Caco-2 (cell line): ENCODE measurements at regions not wholly inside any gene's neighbourhood (a gene's known extent, or its start where the extent isn't known, plus 50 kb on each side); places are given as distances from the start of the nearest gene placed in this dataset.

Experiments used
- BruUV-seq: library from RNA; stranded (reverse); fragments of 400-500 nt; replicated peaks from 2 replicates; lab custom pipeline; 2021; lab: Mats Ljungman, UMichigan
- CTCF ChIA-PET: fragments of 300-600 bp; sonication (Branson Sonifier 250); formaldehyde crosslinking; loops from one replicate; lab custom pipeline; 2022; ENCODE audit warnings: antibody characterized with exemption; lab: Charles Lee
- POLR2A ChIA-PET: fragments of 300-600 bp; sonication (Branson Sonifier 250); formaldehyde crosslinking; loops from one replicate; lab custom pipeline; 2022; ENCODE audit warnings: antibody characterized with exemption; lab: Charles Lee
- DNase-seq, 2 experiments: peaks; one replicate each; pipeline versions ENCODE4 v3.0.0 to v3.0.0-alpha.2; 2020 to 2022
- H3K27me3 ChIP-seq: replicated peaks from 2 replicates; pipeline ENCODE4 v1.6.0; 2011; ENCODE audit warnings: low read length; ENCODE audit not compliant: control insufficient read depth, insufficient read depth
- H3K36me3 ChIP-seq: 2 replicates; pipeline ENCODE4 v1.5.1; 2011; ENCODE audit warnings: low read length; ENCODE audit not compliant: control insufficient read depth, insufficient read depth
- H3K4me1 ChIP-seq: fragments of 250-450 bp; sonication (Bioruptor Pico); 2 replicates; pipeline ENCODE4 v1.5.1; 2020; ENCODE audit warnings: mild to moderate bottlenecking
- H3K4me3 ChIP-seq: 2 replicates; pipeline ENCODE4 v1.5.1; 2011; ENCODE audit warnings: low read depth, mild to moderate bottlenecking, control low read depth, low read length
- H3K9me3 ChIP-seq: fragments of 250-450 bp; sonication (Bioruptor Pico); 2 replicates; pipeline ENCODE4 v1.5.1; 2020; ENCODE audit warnings: mild to moderate bottlenecking, moderate library complexity
- H3K27ac Mint-ChIP-seq: one replicate; pipeline ENCODE4 v1.8.0; 2022; ENCODE audit warnings: mixed read lengths; ENCODE audit not compliant: unreplicated experiment
- H3K27me3 Mint-ChIP-seq: one replicate; pipeline ENCODE4 v1.8.0; 2022; ENCODE audit warnings: mixed read lengths; ENCODE audit not compliant: insufficient read depth, unreplicated experiment
- H3K36me3 Mint-ChIP-seq: one replicate; pipeline ENCODE4 v1.8.0; 2022; ENCODE audit warnings: mild to moderate bottlenecking, mixed read lengths; ENCODE audit not compliant: insufficient read depth, unreplicated experiment
- H3K4me1 Mint-ChIP-seq: one replicate; pipeline ENCODE4 v1.8.0; 2022; ENCODE audit warnings: low read depth, mixed read lengths; ENCODE audit not compliant: unreplicated experiment
- H3K4me3 Mint-ChIP-seq: one replicate; pipeline ENCODE4 v1.8.0; 2022; ENCODE audit warnings: mild to moderate bottlenecking, moderate library complexity, mixed read lengths; ENCODE audit not compliant: unreplicated experiment
- H3K9me3 Mint-ChIP-seq: one replicate; pipeline ENCODE4 v1.8.0; 2022; ENCODE audit warnings: mixed read lengths; ENCODE audit not compliant: unreplicated experiment
- intact Hi-C: fragments of 100-400 bp; cut with micrococcal nuclease; formaldehyde crosslinking; loops from one replicate; pipeline ENCODE4 v1.10.0; 2022; ENCODE audit not compliant: unreplicated experiment
- TF ChIP-seq, protein P1 (sequence below), 2 experiments: fragments of 200-600 bp in 1 of 2; IDR thresholded peaks; 1 replicate in 1 of 2; 2 replicates in 1 of 2; pipeline versions ENCODE4 v1.5.1 to v1.8.0; 2011 to 2022; ENCODE audit warnings: antibody characterized with exemption in 1 of 2, control low read depth in 1 of 2, inconsistent platforms in 1 of 2, low read depth in 1 of 2, low read length in 1 of 2, mild to moderate bottlenecking in 1 of 2, moderate library complexity in 1 of 2; ENCODE audit not compliant: insufficient read depth in 1 of 2, severe bottlenecking in 1 of 2, unreplicated experiment in 1 of 2

DNA sequence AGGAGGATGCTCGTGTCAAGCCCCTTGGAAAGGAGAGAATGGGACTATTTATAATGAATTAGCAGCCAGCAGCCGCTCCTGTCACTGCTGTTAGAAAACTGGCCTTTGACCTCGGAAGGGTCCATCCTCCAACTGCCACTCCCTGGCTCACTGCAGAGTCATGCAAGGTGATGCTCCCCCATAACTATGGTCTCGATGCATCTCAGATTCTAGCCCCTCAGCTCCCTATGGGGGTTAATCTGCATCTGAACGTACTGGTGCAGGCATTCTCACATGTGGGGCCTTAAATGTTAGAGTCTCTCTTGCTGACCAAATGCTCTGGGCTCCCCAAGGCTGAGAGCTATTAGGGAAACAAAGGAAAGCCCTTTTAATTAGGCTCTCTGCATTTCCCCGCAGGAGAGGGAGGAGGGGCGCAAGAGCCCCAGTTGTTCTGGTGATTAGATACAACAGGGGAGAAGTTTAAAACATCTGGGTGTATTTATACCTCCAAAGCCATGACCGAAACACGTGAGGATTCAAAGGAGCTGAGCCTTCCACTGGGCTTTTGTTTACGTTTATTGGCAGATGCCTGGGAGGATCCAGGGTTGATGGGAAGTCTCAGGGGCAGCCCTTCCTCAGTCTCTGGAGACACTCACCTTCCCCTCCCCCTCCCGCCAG lies 182.5 kb downstream of the OPA1 start:
- ChIA-PET CTCF (no interaction called here), POLR2A (no interaction called here)
- H3K27ac Mint-ChIP-seq: no peak overlapping the region
- no peaks in the 10 kb centered on the region for H3K36me3 ChIP-seq
- peaks cover 51% of the 10 kb centered on the region for H3K4me1 ChIP-seq
- H3K9me3 Mint-ChIP-seq: peaks cover 12% of the 10 kb centered on the region
- H3K4me3 ChIP-seq: no peak overlapping the region
- no TSS peak for BruUV-seq
- no peaks in the 10 kb centered on the region for H3K9me3 ChIP-seq
- H3K4me1 Mint-ChIP-seq: peaks cover 38% of the 10 kb centered on the region
- H3K4me3 Mint-ChIP-seq: no peak overlapping the region
- no peaks in the 10 kb centered on the region for H3K36me3 Mint-ChIP-seq
- no peak for DNase-seq
- no peaks in the 10 kb centered on the region for H3K27me3 ChIP-seq
- TF ChIP-seq, protein P1, sequence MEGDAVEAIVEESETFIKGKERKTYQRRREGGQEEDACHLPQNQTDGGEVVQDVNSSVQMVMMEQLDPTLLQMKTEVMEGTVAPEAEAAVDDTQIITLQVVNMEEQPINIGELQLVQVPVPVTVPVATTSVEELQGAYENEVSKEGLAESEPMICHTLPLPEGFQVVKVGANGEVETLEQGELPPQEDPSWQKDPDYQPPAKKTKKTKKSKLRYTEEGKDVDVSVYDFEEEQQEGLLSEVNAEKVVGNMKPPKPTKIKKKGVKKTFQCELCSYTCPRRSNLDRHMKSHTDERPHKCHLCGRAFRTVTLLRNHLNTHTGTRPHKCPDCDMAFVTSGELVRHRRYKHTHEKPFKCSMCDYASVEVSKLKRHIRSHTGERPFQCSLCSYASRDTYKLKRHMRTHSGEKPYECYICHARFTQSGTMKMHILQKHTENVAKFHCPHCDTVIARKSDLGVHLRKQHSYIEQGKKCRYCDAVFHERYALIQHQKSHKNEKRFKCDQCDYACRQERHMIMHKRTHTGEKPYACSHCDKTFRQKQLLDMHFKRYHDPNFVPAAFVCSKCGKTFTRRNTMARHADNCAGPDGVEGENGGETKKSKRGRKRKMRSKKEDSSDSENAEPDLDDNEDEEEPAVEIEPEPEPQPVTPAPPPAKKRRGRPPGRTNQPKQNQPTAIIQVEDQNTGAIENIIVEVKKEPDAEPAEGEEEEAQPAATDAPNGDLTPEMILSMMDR (IDR thresholded peaks at IDR 0.05; ENCODE audit: insufficient read depth in 1 of 2, low read depth in 1 of 2, low read length in 1 of 2, severe bottlenecking in 1 of 2, unreplicated experiment in 1 of 2): no peak
- H3K27me3 Mint-ChIP-seq: no peaks in the 10 kb centered on the region
- intact Hi-C loops: loop anchor here (2.0 kb wide), 1 partner anchor 111 kb away; no protein-coding TSS in a partner anchor

DNA sequence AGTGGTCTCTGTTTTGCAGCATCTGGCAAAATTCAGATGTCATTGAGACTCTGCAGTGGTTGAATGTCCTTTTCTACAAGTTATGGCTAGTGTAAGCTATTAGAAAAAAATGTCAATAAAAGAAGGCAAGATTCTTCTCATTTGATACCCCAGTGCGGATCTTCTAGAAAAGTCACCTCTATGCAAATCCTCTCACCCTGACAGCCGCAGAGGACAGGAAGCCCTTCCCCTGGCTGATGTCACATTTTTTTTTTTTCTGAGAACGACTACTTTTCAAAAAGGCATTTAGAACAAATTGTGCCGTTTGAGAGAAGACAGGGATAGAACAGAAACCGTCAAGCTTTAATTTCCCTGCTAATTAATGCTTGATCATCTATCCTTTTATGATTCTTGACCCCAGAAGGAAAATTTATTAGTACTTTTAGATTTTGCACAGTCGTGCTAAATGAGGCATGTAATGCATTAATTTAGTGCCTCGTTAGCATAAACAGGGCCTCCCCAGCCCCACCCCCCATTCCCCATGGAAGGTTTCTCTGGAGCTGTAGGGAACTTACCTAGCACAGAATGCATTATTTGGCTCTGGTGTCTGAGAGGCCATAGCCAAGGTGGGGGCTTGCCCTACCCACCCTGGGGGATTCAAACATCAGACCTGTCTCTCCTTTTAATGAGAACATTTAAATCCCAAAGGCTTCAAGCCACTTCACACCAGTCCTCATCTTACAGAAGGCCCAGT lies 183.8 kb downstream of the OPA1 start:
- Mint-ChIP-seq H3K4me3 (no peak overlapping the region), H3K27me3 (no peaks in the 10 kb centered on the region), H3K4me1 (peaks cover 51% of the 10 kb centered on the region), H3K27ac (no peak overlapping the region), H3K36me3 (peaks cover 4% of the 10 kb centered on the region), H3K9me3 (peaks cover 5% of the 10 kb centered on the region)
- intact Hi-C loops: loop anchor here (1.0 kb wide), 1 partner anchor 32 kb away; no protein-coding TSS in a partner anchor
- Histone ChIP-seq H3K4me1 (peaks cover 63% of the 10 kb centered on the region), H3K36me3 (no peaks in the 10 kb centered on the region), H3K9me3 (no peaks in the 10 kb centered on the region), H3K4me3 (no peak overlapping the region), H3K27me3 (no peaks in the 10 kb centered on the region)
- TF ChIP-seq, protein P1 (IDR thresholded peaks at IDR 0.05; ENCODE audit: insufficient read depth in 1 of 2, low read depth in 1 of 2, low read length in 1 of 2, severe bottlenecking in 1 of 2, unreplicated experiment in 1 of 2): no peak
- BruUV-seq: no TSS peak
- ChIA-PET POLR2A (interaction anchor here (0.5 kb wide), 2 partner anchors 74 to 205 kb away, joined by 3 to 6 read pairs; no protein-coding TSS in a partner anchor), CTCF (no interaction called here)
- no peak for DNase-seq

GRCh38 chr3:193777524-193777923 lies 184.5 kb downstream of the OPA1 start:
- TF ChIP-seq, protein P1 (IDR thresholded peaks at IDR 0.05; ENCODE audit: insufficient read depth in 1 of 2, low read depth in 1 of 2, low read length in 1 of 2, severe bottlenecking in 1 of 2, unreplicated experiment in 1 of 2): no peak
- no peaks in the 10 kb centered on the region for H3K9me3 ChIP-seq
- Mint-ChIP-seq H3K27ac (no peak overlapping the region), H3K27me3 (no peaks in the 10 kb centered on the region), H3K4me1 (peaks cover 58% of the 10 kb centered on the region), H3K9me3 (no peaks in the 10 kb centered on the region), H3K36me3 (peaks cover 12% of the 10 kb centered on the region), H3K4me3 (peak overlapping the region; percentile 40)
- CTCF ChIA-PET: no interaction called here
- BruUV-seq: no TSS peak
- DNase-seq: peak; percentile 74 to 80
- POLR2A ChIA-PET: interaction anchor here (0.5 kb wide), 1 partner anchor 205 kb away, joined by 3 read pairs; no protein-coding TSS in a partner anchor
- H3K27me3 ChIP-seq: no peaks in the 10 kb centered on the region
- H3K4me3 ChIP-seq: no peak overlapping the region
- intact Hi-C loops: loop anchor here (1.0 kb wide), 1 partner anchor 33 kb away; no protein-coding TSS in a partner anchor
- peaks cover 68% of the 10 kb centered on the region for H3K4me1 ChIP-seq
- no peaks in the 10 kb centered on the region for H3K36me3 ChIP-seq
